ENCODE measurements at regions not wholly inside any gene's neighbourhood (a gene's known extent, or its start where the extent isn't known, plus 50 kb on each side); places are given as distances from the start of the nearest gene placed in this dataset.

DNA sequence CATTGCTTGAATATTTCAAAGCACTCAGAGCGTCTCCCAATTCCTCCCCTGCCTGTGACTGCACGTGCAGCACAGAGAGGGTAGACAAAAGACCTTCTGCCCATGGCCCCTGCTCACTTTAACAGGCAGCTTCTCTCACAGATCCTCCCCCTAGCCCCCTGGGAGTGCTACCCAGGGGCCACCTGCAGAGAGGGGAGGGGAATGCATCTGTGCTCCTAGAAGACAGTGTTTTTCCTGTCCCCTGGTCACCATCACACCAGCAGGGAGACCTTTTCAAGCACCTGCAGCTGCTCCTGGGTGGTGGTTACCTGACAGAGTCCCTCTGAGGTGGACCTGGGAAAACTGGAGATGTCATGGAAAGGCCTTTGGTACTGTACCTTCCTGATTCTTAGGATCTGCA, 56.7 kb upstream of the PRR23C start:
- H3K36me3 ChIP-seq, result no peaks in the 10 kb centered on the region
- H3K9me3 ChIP-seq (replicated peaks), result peaks cover 17% of the 10 kb centered on the region
- intact Hi-C loops (cut with micrococcal nuclease), result no loop called here
- H3K27ac ChIP-seq (replicated peaks), result no peak overlapping the region
- no peak overlapping the region for H3K4me3 ChIP-seq
- no peaks in the 10 kb centered on the region for H3K4me1 ChIP-seq
- peaks cover 25% of the 10 kb centered on the region for H3K27me3 ChIP-seq (ENCODE audit: low read depth)
- TF ChIP-seq, protein P1, sequence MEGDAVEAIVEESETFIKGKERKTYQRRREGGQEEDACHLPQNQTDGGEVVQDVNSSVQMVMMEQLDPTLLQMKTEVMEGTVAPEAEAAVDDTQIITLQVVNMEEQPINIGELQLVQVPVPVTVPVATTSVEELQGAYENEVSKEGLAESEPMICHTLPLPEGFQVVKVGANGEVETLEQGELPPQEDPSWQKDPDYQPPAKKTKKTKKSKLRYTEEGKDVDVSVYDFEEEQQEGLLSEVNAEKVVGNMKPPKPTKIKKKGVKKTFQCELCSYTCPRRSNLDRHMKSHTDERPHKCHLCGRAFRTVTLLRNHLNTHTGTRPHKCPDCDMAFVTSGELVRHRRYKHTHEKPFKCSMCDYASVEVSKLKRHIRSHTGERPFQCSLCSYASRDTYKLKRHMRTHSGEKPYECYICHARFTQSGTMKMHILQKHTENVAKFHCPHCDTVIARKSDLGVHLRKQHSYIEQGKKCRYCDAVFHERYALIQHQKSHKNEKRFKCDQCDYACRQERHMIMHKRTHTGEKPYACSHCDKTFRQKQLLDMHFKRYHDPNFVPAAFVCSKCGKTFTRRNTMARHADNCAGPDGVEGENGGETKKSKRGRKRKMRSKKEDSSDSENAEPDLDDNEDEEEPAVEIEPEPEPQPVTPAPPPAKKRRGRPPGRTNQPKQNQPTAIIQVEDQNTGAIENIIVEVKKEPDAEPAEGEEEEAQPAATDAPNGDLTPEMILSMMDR (IDR thresholded peaks at IDR 0.05; ENCODE audit: borderline replicate concordance), result no peak
- no peak for DNase-seq

GRCh38 chr3:139103484-139103883, 58.8 kb upstream of the PRR23C start:
- Histone ChIP-seq H3K36me3 (no peaks in the 10 kb centered on the region), H3K9me3 (replicated peaks) (peaks cover 9% of the 10 kb centered on the region), H3K4me3 (no peak overlapping the region), H3K4me1 (no peaks in the 10 kb centered on the region), H3K27ac (replicated peaks) (no peak overlapping the region), H3K27me3 (ENCODE audit: low read depth) (peaks cover 35% of the 10 kb centered on the region)
- intact Hi-C loops (cut with micrococcal nuclease), result no loop called here
- no peak for DNase-seq
- TF ChIP-seq, protein P1 (IDR thresholded peaks at IDR 0.05; ENCODE audit: borderline replicate concordance), result no peak

GRCh38 chr3:139104062-139104461, 59.4 kb upstream of the PRR23C start:
- no peak for DNase-seq
- intact Hi-C loops (cut with micrococcal nuclease), result no loop called here

GRCh38 chr3:139105154-139105702, 60.5 kb upstream of the PRR23C start:
- Histone ChIP-seq H3K36me3 (no peaks in the 10 kb centered on the region), H3K4me3 (no peak overlapping the region), H3K9me3 (replicated peaks) (no peaks in the 10 kb centered on the region), H3K4me1 (peaks cover 3% of the 10 kb centered on the region), H3K27ac (replicated peaks) (no peak overlapping the region), H3K27me3 (ENCODE audit: low read depth) (peaks cover 35% of the 10 kb centered on the region)
- no peak for DNase-seq
- TF ChIP-seq, protein P1 (IDR thresholded peaks at IDR 0.05; ENCODE audit: borderline replicate concordance), result no peak
- intact Hi-C loops (cut with micrococcal nuclease), result no loop called here

More at GRCh38 chr3:139104062-139104461, 59.4 kb upstream of the PRR23C start:
- H3K9me3 ChIP-seq (replicated peaks), result peaks cover 3% of the 10 kb centered on the region
- no peaks in the 10 kb centered on the region for H3K4me1 ChIP-seq
- no peaks in the 10 kb centered on the region for H3K36me3 ChIP-seq
- H3K4me3 ChIP-seq, result no peak overlapping the region
- H3K27ac ChIP-seq (replicated peaks), result no peak overlapping the region
- TF ChIP-seq, protein P1 (IDR thresholded peaks at IDR 0.05; ENCODE audit: borderline replicate concordance), result no peak
- H3K27me3 ChIP-seq (ENCODE audit: low read depth), result peaks cover 35% of the 10 kb centered on the region

- Histone ChIP-seq H3K27me3 (ENCODE audit: low read depth) (peaks cover 33% of the 10 kb centered on the region), H3K4me3 (no peak overlapping the region), H3K27ac (replicated peaks) (no peak overlapping the region), H3K9me3 (replicated peaks) (no peaks in the 10 kb centered on the region), H3K36me3 (no peaks in the 10 kb centered on the region), H3K4me1 (peaks cover 3% of the 10 kb centered on the region)
- no peak for DNase-seq
- TF ChIP-seq, protein P1 (IDR thresholded peaks at IDR 0.05; ENCODE audit: borderline replicate concordance), result no peak
- intact Hi-C loops (cut with micrococcal nuclease), result no loop called here
Measured at GRCh38 chr3:139106013-139106932, 61.6 kb upstream of the PRR23C start.
